Karpas-422 (cell line): ENCODE measurements at regions not wholly inside any gene's neighbourhood (a gene's known extent, or its start where the extent isn't known, plus 50 kb on each side); places are given as distances from the start of the nearest gene placed in this dataset.

Source experiments
- DNase-seq: peaks from one replicate; pipeline ENCODE4 v3.0.0-alpha.2; 2015
- H2AFZ ChIP-seq: fragments of 200-600 bp; sonication (generic); 2 replicates; pipeline ENCODE4 v1.6.1; 2014; ENCODE audit warnings: antibody characterized with exemption, low read length, mixed read lengths
- H3K27ac ChIP-seq: fragments of 200-600 bp; sonication (generic); 2 replicates; pipeline ENCODE4 v1.5.1; 2014; ENCODE audit warnings: mild to moderate bottlenecking, low read length, moderate library complexity
- H3K27me3 ChIP-seq: fragments of 200-600 bp; sonication (generic); 2 replicates; pipeline ENCODE4 v1.6.1; 2014; ENCODE audit warnings: low read length, mixed read lengths
- H3K36me3 ChIP-seq: fragments of 200-600 bp; sonication (generic); 2 replicates; pipeline ENCODE4 v1.6.1; 2014; ENCODE audit warnings: low read length, mixed read lengths; ENCODE audit not compliant: insufficient read depth
- H3K4me1 ChIP-seq: fragments of 200-600 bp; sonication (generic); 2 replicates; pipeline ENCODE4 v1.6.1; 2014; ENCODE audit warnings: mild to moderate bottlenecking, low read length, mixed read lengths
- H3K4me2 ChIP-seq: fragments of 200-600 bp; sonication (generic); 2 replicates; pipeline ENCODE4 v1.6.1; 2014; ENCODE audit warnings: low read length, low read depth, mild to moderate bottlenecking; ENCODE audit not compliant: poor library complexity, severe bottlenecking
- H3K4me3 ChIP-seq: fragments of 200-600 bp; sonication (generic); 2 replicates; pipeline ENCODE4 v1.5.1; 2014; ENCODE audit warnings: mild to moderate bottlenecking, antibody characterized with exemption, low read length, mixed read lengths
- H3K79me2 ChIP-seq: fragments of 200-600 bp; sonication (generic); 2 replicates; pipeline ENCODE4 v1.6.1; 2014; ENCODE audit warnings: mild to moderate bottlenecking, low read length, mixed read lengths
- H3K9ac ChIP-seq: fragments of 200-600 bp; sonication (generic); 2 replicates; pipeline ENCODE4 v1.6.0; 2014; ENCODE audit warnings: low read length
- H3K9me2 ChIP-seq: fragments of 200-600 bp; sonication (generic), shearing (Covaris generic); replicated peaks from 2 replicates; pipeline ENCODE4 v1.6.0; 2014; ENCODE audit warnings: mild to moderate bottlenecking, low read length, moderate library complexity; ENCODE audit not compliant: insufficient read depth
- H3K9me3 ChIP-seq: fragments of 300-700, 200-600 bp; sonication (generic); 2 replicates; pipeline ENCODE4 v1.6.1; 2014; ENCODE audit warnings: low read length, mixed read lengths
- H4K20me1 ChIP-seq: fragments of 200-600 bp; sonication (generic); 2 replicates; pipeline ENCODE4 v1.6.1; 2014; ENCODE audit warnings: mild to moderate bottlenecking, antibody characterized with exemption, low read length, low read depth; ENCODE audit not compliant: insufficient read depth

DNA sequence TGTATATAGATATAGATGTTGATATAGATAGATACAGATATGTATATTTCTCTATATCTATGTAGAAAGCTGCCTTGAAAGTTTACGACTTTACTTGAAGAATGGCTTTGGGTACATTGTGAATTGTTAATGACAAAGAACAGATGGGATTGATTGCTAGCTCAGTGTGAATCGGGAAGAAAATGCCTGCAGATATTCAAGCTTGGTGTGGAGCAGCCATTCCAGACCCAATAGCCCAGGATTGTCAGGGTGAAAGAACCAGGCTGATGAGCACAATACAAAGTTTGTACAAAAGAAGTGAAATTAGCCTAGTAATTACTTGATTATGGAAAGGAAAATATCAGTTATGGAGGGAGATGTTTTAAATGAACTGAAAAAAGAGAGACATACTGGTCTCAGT lies 946.2 kb downstream of the STPG2 start:
- Histone ChIP-seq H3K79me2 (no peaks in the 10 kb centered on the region), H3K9ac (no peak overlapping the region), H3K9me3 (peaks cover 11% of the 10 kb centered on the region), H2AFZ (no peak overlapping the region), H3K36me3 (no peaks in the 10 kb centered on the region), H3K9me2 (no peaks in the 10 kb centered on the region), H3K27me3 (no peaks in the 10 kb centered on the region), H3K4me2 (no peak overlapping the region), H4K20me1 (no peaks in the 10 kb centered on the region), H3K4me1 (no peaks in the 10 kb centered on the region), H3K27ac (no peak overlapping the region), H3K4me3 (no peak overlapping the region)
- DNase-seq, result no peak

DNA sequence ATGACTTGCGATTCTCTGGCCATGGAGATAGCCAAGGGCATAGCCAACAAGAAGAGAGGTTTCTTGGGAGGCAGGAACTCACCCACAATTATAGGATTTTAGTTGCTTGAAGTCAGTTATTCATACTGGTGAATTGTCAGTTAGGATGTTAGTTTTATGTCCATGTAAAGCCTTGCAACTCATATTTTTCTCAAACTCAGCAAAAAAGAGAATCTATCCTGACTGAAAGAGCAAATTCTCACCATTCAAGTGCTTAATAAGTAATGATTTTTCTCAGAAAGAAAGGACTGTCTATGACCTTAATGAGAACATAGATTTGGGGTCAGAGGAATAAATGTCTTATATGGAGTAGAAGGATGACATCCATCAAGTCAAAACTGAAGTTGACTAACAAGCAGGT lies 934.5 kb downstream of the STPG2 start:
- H3K27ac ChIP-seq, result no peak overlapping the region
- no peaks in the 10 kb centered on the region for H3K4me1 ChIP-seq
- DNase-seq, result no peak
- peaks cover 3% of the 10 kb centered on the region; the same call in 1 of the 2 replicates for H3K9me3 ChIP-seq
- no peak overlapping the region for H3K4me3 ChIP-seq
- no peak overlapping the region for H2AFZ ChIP-seq
- H3K79me2 ChIP-seq, result no peaks in the 10 kb centered on the region
- H3K9ac ChIP-seq, result no peak overlapping the region
- H3K4me2 ChIP-seq, result no peak overlapping the region
- H3K9me2 ChIP-seq, result no peaks in the 10 kb centered on the region
- no peaks in the 10 kb centered on the region for H4K20me1 ChIP-seq
- H3K36me3 ChIP-seq, result no peaks in the 10 kb centered on the region
- H3K27me3 ChIP-seq, result no peaks in the 10 kb centered on the region

DNA sequence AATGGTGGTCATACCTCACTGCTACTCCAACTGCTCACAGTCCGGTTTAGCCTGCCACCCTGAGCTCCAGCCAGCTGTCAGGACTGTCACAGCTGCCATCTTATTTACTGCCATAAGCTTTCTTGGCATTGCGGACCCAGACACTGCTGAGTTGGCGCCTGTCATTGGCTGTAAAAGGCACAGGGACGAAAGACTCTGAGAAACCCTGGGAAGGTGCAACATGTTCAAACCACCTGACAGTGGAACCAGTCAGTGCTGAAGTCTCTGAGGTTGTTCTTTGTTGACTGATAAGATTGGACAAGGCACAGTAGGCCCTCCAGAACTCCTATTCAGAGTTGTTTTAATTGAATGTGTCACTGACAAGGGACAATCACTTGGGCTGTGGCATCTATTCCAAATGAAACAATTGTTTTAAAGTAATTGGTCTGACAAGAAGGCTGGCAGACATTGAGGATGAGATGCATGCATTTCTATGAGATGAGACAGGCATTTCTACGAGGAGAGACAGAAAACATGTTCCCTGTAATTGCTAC lies 927.8 kb downstream of the STPG2 start:
- H3K36me3 ChIP-seq, result no peaks in the 10 kb centered on the region
- DNase-seq, result no peak
- H2AFZ ChIP-seq, result no peak overlapping the region
- peaks cover 6% of the 10 kb centered on the region; the same call in 1 of the 2 replicates for H3K9me3 ChIP-seq
- H3K27ac ChIP-seq, result no peak overlapping the region
- H3K9ac ChIP-seq, result no peak overlapping the region
- no peaks in the 10 kb centered on the region for H3K4me1 ChIP-seq
- H3K4me2 ChIP-seq, result no peak overlapping the region
- H3K4me3 ChIP-seq, result no peak overlapping the region
- H3K79me2 ChIP-seq, result no peaks in the 10 kb centered on the region
- H3K9me2 ChIP-seq, result no peaks in the 10 kb centered on the region
- H4K20me1 ChIP-seq, result no peaks in the 10 kb centered on the region
- no peaks in the 10 kb centered on the region for H3K27me3 ChIP-seq

DNA sequence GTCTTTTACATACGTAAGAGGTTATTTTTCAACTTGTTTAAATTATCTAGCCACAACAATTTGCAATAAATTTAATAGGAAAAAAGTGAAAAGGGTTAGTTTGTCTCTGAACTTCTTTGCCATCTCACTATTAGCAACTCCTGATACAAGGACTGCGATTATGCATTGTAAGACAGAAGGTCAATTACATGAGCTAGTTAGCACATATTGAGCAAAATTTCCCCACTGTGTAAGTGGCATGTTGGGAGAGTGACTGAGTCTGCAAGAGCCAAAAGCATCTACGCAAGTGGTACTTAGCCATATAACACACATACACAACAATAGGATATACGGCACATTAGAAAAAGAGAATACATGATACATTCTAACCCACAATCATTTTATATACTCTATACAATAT lies 927.2 kb downstream of the STPG2 start:
- H3K27me3 ChIP-seq, result no peaks in the 10 kb centered on the region
- no peak overlapping the region for H2AFZ ChIP-seq
- H3K9me3 ChIP-seq, result peaks cover 6% of the 10 kb centered on the region; the same call in 1 of the 2 replicates
- H3K79me2 ChIP-seq, result no peaks in the 10 kb centered on the region
- no peaks in the 10 kb centered on the region for H3K36me3 ChIP-seq
- H3K4me2 ChIP-seq, result no peak overlapping the region
- H3K27ac ChIP-seq, result no peak overlapping the region
- no peak for DNase-seq
- H4K20me1 ChIP-seq, result no peaks in the 10 kb centered on the region
- no peak overlapping the region for H3K4me3 ChIP-seq
- H3K9me2 ChIP-seq, result no peaks in the 10 kb centered on the region
- no peak overlapping the region for H3K9ac ChIP-seq
- no peaks in the 10 kb centered on the region for H3K4me1 ChIP-seq

DNA sequence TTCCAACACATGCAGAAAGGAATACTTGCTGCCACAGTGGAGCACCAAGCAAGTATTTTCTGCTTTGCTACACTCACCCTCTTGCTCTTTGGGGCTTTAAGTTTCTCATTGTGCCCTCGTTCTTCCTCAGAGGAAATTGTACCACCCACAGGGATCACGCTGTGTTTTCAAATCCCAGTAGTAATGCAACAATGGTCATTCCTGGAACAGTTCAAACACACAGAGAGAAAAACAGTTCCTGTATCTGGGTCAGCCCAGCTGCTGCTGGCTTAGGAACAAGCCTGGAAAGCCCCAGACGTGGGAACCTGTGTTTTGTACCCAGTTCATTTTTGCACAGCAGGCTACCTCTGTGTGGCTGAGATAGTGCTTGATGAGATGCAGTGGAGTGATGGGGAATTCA lies 907.8 kb downstream of the STPG2 start:
- Histone ChIP-seq H3K27me3 (no peaks in the 10 kb centered on the region), H3K27ac (no peak overlapping the region), H4K20me1 (no peaks in the 10 kb centered on the region), H3K4me3 (no peak overlapping the region), H2AFZ (no peak overlapping the region), H3K4me1 (no peaks in the 10 kb centered on the region), H3K9me3 (peaks cover 28% of the 10 kb centered on the region; the same call in 1 of the 2 replicates), H3K9ac (no peak overlapping the region), H3K36me3 (no peaks in the 10 kb centered on the region), H3K79me2 (no peaks in the 10 kb centered on the region), H3K4me2 (no peak overlapping the region), H3K9me2 (no peaks in the 10 kb centered on the region)
- DNase-seq, result no peak

DNA sequence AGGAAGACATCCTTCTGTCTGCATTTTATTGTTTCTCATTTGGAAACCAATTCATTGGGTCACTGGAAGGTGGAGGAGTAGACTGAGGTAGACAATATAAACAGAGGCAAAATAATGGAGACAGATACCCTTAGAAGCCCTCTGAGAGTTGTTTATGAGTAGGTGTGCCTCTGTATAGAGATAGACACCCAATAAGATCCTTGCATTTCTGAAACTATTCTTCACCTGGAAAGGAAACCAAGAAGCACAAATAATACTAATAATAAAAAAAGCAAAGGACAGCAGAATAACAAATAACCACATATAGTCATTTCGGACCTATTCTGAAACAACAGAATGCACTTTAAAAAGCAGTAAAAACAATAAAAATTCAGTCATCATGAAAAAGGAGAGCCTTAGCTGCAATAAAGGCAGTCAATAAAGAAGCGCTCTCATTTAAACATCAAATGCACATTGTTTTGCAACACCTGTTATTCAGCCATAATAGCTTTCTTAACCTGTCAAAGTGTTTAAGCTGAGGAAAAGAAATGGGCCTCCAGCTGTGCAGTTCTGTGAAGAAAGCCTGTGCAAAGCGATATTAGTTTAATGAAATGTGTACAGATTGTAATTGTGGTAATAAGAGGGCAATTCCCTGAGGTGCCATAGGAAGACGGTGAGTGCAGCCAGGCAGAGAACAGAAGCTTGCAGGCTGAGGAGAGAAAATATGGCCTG lies 904.2 kb downstream of the STPG2 start:
- no peak overlapping the region for H3K4me2 ChIP-seq
- H3K79me2 ChIP-seq, result no peaks in the 10 kb centered on the region
- H3K36me3 ChIP-seq, result no peaks in the 10 kb centered on the region
- no peak overlapping the region for H3K27ac ChIP-seq
- no peak overlapping the region for H2AFZ ChIP-seq
- no peak for DNase-seq
- no peak overlapping the region for H3K9ac ChIP-seq
- no peaks in the 10 kb centered on the region for H3K4me1 ChIP-seq
- H3K4me3 ChIP-seq, result no peak overlapping the region
- no peaks in the 10 kb centered on the region for H3K9me2 ChIP-seq
- H4K20me1 ChIP-seq, result no peaks in the 10 kb centered on the region
- peaks cover 22% of the 10 kb centered on the region; the same call in 1 of the 2 replicates for H3K9me3 ChIP-seq
- no peaks in the 10 kb centered on the region for H3K27me3 ChIP-seq

DNA sequence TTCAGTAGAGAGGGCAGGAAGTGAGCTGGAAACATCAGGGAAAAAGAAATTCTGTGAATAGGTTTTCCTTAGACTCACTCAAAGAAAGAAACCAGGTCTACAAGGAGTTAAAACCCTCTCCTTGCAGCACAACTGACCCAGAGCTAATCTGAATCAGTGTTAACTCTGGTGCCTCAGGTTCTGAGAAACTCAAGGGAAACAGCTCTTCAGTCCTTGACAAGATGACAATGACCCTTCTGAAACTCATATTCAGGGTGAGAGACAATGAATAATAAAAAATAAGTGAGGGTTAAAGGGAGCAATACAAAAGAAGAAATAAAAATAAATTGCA lies 903.6 kb downstream of the STPG2 start:
- H3K36me3 ChIP-seq, result no peaks in the 10 kb centered on the region
- no peaks in the 10 kb centered on the region for H4K20me1 ChIP-seq
- H2AFZ ChIP-seq, result no peak overlapping the region
- H3K4me2 ChIP-seq, result no peak overlapping the region
- H3K79me2 ChIP-seq, result no peaks in the 10 kb centered on the region
- no peaks in the 10 kb centered on the region for H3K9me2 ChIP-seq
- no peaks in the 10 kb centered on the region for H3K4me1 ChIP-seq
- no peak for DNase-seq
- H3K27me3 ChIP-seq, result no peaks in the 10 kb centered on the region
- no peak overlapping the region for H3K4me3 ChIP-seq
- no peak overlapping the region for H3K9ac ChIP-seq
- H3K9me3 ChIP-seq, result peaks cover 22% of the 10 kb centered on the region; the same call in 1 of the 2 replicates
- H3K27ac ChIP-seq, result no peak overlapping the region

DNA sequence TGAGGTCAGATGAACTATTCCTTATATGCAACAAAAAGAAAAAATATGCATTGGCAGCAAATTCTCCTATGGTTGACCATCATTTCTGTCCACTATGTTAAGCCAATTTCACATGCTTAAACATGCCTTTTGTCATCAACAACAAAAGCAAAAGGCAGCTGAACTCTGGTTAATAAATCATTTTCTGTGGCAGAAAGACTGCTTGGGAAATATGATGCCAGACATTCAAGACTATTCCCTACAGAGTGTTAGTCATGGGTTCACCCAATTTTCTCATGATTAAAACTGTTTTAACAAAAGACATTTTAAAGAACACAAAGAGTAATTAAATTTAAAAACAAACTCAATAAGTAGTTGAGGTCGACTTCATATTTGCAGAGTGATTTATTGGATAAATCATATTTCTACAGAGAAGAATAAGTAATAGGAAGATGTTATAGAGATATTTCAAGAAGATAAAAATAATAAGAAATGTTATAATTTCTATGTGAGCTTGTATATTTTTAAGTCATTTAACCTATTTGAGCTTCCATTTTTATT lies 890.6 kb downstream of the STPG2 start:
- H3K4me2 ChIP-seq, result no peak overlapping the region
- H3K9ac ChIP-seq, result no peak overlapping the region
- no peaks in the 10 kb centered on the region for H4K20me1 ChIP-seq
- no peaks in the 10 kb centered on the region for H3K36me3 ChIP-seq
- DNase-seq, result no peak
- no peaks in the 10 kb centered on the region for H3K9me2 ChIP-seq
- no peak overlapping the region for H2AFZ ChIP-seq
- peaks cover 14% of the 10 kb centered on the region; the same call in 1 of the 2 replicates for H3K9me3 ChIP-seq
- H3K27ac ChIP-seq, result no peak overlapping the region
- H3K27me3 ChIP-seq, result no peaks in the 10 kb centered on the region
- H3K79me2 ChIP-seq, result no peaks in the 10 kb centered on the region
- H3K4me3 ChIP-seq, result no peak overlapping the region
- no peaks in the 10 kb centered on the region for H3K4me1 ChIP-seq
